GM18508 (cell line): ENCODE measurements at regions not wholly inside any gene's neighbourhood (a gene's known extent, or its start where the extent isn't known, plus 50 kb on each side); places are given as distances from the start of the nearest gene placed in this dataset.

Experiments used
- ATAC-seq: cut with Tn5 transposase; IDR thresholded peaks from one replicate; pipeline ENCODE4 v1.9.1; 2021; ENCODE audit warnings: moderate number of reproducible peaks; ENCODE audit not compliant: insufficient read depth, unreplicated experiment

DNA sequence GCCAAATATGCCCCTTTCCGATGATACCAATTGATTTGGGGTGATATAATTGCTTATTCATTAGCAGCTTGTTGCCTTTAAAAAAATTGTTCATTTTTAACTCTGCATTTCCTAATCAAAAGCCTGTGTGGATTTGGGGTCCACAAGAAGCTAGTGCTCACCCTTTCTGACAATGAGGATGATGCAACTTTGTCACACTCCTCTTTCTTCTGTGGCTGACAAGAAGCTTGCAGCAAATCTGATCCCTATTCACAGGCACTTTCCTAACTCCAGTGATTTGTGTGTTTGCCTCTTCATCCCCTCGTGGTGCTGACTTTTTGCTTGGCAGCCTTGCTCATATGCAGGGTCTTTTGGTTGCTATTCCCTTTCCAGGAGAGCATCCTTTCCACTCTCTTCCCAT is 182.7 kb upstream of the LDB2 start:
- ATAC-seq: no peak

- ATAC-seq: no peak
These were observed 178.7 kb upstream of the LDB2 start for GRCh38 chr4:17077105-17077504.

DNA sequence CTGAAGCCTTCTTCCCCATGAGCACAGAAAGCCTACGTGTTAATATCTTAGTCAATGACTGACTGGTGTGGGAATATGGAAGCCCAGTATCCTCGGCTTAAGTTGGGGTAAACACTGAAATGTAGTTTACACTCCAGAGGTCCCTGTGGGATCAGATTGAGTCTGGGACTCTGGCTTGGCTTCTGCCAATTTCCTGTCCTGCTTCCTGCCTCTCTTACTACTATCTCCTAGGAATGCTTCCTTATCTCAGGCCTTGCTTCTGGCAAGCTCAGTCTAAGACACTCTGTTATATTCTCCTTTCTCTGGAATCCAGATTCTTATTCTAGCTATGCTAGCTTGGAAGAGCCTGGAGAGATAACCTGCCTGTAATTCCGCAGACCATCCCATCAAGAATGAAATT is 174.0 kb upstream of the LDB2 start:
- no peak for ATAC-seq

- ATAC-seq: no peak
These were observed 170.4 kb upstream of the LDB2 start for GRCh38 chr4:17068891-17069290.

DNA sequence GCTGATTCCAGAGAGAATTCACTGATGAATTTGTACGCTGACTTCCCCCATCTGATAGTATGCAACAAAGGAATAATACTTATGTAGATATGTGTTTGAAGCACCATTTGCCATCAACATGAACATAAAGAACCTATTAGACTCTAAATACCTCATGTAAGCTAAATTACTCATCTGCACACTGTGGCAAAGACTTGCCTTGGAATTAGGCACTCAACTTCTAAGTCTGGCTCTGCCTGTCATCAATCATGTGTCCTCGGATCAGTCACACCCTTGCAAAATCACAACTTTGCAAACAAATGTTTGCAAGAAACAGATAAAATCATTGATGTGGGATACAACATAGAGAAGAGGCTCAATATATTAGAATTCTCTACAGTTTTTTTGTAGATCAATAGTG is 169.9 kb upstream of the LDB2 start:
- no peak for ATAC-seq

DNA sequence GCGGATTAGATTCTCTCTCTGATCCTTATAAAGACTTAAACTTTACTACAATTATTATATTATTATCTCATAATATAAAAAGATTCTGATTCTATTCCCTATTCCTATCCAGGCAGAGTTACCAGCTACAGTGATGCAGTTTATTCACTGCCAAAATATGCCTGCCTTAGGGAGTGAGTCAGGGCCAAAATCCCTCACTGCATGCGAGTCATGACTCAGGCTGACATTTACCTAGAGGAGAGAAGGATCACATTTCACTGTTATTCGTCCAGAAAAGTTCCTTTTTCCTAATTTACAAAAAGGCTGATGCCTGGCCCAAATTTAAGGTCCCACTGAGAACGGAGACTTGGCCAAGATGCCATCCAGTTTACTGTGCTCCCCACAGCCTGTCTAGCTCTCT is 168.5 kb upstream of the LDB2 start:
- no peak for ATAC-seq

DNA sequence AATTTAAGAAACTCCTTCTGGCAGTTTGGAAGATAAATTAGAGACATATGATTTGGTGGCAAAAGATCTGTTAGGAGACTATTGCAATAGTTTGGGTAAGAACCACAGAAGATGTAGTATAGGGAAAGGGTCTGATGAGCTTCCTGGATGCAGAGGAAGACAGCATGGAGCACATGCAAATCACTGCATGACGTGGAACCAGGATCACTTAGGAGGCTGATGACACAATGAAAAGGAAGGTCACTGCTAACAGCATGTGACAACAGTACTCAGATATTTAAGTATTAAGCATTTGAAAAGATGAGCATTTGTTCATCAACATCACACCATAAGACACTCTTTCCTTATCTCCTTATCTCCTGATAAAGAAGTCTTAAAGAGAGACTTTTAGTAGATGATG is 167.8 kb upstream of the LDB2 start:
- no peak for ATAC-seq

DNA sequence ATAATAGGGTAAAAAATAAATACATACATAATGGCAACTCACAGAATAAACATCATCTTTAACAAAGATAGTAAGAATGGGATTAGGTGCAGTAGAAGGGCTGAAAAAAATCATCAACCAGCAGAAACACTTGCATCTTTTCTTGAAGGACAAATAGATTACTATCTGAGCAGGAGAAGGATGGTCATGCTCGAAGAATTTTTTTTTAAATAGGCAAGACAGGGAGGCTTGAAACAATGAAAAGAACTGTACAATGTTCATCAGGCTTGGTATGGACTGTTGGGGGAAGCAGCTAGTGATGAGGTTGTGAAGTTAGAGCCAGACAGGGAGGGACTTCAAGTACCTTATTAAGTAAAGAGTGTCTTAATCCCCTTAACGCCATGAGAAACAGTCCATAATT is 167.4 kb upstream of the LDB2 start:
- no peak for ATAC-seq

- ATAC-seq: no peak
These were observed 166.5 kb upstream of the LDB2 start for GRCh38 chr4:17064959-17065358.

DNA sequence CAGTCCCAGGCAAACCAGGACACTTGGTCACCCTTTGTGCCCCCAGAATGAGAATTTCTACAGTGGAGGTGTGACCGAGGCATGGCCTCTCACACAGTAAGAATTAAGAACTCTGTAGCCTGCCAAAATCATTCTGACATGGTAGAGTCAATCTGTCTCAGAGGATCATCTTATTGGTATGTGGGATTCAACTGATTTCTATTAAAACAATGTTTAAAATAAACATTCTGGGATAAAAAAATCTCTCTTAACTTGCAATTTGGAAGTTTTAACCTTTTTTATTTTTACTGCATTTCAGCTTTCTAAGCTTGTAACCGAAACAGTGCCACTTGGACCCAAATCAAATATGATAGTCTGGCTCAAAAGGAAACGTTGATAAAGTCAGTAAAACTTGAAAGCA is 165.4 kb upstream of the LDB2 start:
- ATAC-seq: no peak

GRCh38 chr4:17060230-17060629 is 161.8 kb upstream of the LDB2 start:
- ATAC-seq: no peak

DNA sequence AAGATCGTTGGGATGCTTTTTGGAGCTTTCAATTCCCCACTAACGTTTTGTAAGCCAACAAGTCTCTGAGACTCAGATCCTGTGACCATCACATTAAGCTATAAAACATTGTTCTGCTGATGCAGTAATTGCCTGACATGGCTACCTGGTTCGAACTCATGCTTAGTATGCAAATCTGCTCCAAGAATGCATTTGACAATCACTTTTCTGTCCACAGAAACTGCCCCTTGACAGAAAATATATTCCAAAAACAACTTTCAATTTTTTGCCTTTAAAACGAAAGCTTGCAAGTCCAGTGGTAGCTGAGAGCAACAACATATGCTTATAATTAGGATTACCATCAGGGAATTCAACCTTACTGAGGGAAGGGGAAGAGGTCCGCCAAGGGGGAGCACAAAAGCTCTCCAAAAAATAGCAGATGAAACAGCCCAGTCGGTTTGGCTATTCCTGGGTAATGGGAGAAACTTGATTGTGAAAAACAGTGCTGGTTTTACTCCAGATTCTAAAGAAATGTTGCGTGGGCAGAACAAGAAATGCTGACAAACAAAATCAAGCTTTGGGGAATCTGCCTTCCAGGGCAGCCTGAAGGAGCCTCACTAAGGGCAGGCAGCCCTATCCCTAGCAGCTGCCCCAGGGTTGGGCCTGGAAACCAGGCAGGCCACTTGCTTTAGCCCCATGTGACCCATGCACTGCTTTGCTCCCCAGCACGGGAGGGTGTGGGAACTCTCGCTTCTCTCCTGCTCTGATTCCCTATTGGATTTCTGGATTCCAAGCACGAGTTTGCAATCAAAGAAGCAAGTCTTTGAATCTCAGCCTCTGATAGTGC is 160.7 kb upstream of the LDB2 start:
- ATAC-seq: no peak

DNA sequence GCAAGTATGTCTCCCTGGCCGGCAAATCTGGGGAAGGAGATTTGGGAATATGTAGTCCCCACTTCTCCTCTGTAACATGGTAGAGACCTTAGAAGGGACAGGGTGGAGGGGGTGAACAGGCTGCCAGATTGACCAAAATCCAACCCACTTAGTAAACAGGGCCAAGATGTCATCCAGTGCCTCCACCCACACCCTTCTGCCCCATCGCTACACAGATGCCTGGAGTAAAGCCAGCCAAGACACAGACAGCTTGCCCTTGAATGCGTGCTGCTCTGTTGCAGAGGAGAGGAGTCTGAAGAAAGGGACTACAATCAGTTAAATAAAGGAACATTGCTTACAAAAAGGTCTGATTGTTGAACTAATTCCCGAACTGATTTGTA is 160.1 kb upstream of the LDB2 start:
- ATAC-seq: no peak

DNA sequence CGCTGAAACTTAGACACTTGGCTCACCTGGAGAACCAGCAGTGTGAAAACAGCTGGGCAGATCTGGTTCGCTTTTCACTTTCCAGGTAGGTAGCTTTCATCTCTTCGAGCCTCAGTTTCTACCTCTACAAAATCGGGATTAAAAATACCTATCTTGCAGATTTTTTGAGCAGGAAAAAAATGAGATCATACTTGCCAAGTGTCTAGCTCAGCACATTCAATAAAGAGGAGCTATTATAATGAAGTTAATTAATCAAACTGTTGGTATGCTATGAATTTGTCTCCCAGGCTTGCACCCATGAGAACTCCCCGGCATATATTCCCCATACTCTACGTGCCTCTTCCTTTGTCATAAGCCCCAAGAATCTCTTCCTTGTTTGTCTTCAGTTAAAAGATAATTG is 158.6 kb upstream of the LDB2 start:
- no peak for ATAC-seq

GRCh38 chr4:17055788-17056187 is 157.3 kb upstream of the LDB2 start:
- no peak for ATAC-seq

DNA sequence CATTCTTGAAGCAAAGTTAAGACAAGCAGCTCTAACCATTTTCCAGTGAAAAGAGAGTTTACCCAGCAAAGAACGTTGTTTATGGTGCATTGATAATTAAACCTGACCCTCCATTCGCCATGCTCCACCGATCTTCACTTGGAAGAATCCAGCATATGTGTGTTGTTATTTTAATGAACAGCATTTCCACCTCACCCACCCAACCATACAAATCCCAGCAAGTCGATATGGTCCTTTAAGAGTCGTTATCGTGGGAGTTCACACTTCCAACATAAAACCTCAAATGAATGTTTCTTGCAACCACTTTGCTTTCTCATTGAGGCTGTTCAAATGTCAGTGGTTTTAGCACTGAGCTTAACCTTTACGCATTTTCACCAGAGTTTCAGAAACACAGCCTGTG is 147.4 kb upstream of the LDB2 start:
- no peak for ATAC-seq

DNA sequence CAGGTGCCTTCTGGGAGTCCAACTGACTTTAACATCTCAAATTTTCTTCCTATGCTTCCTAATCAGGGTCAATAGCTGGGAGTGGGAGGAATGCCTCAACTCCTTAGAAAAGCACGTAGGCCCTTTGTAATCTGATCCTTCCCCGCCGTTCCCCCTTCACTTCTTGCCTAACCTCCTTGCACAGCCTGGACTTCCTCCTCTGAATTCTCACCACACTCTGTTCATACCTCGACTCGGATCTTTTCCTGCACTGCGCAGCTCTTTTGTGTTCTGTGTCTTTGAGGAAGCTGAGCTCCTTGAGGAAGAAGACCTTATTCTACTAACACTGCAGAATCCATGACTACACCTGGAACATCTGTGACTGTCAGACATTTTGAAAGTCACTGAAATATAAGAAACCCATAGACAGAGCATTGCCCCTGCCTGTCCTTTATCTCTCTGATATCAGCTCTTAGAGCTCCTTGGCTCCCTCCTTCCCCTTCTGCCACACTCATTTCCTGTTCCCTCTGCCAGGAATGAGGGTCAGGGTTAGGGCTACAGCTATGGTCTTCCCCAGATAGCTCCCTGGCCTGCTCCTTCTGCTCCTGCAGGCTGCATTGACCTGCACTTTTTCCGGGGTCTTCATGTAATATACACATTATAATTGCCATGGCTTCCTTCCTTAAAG is 140.2 kb upstream of the LDB2 start:
- ATAC-seq: no peak

GRCh38 chr4:17033768-17034181 is 135.3 kb upstream of the LDB2 start:
- ATAC-seq: no peak

DNA sequence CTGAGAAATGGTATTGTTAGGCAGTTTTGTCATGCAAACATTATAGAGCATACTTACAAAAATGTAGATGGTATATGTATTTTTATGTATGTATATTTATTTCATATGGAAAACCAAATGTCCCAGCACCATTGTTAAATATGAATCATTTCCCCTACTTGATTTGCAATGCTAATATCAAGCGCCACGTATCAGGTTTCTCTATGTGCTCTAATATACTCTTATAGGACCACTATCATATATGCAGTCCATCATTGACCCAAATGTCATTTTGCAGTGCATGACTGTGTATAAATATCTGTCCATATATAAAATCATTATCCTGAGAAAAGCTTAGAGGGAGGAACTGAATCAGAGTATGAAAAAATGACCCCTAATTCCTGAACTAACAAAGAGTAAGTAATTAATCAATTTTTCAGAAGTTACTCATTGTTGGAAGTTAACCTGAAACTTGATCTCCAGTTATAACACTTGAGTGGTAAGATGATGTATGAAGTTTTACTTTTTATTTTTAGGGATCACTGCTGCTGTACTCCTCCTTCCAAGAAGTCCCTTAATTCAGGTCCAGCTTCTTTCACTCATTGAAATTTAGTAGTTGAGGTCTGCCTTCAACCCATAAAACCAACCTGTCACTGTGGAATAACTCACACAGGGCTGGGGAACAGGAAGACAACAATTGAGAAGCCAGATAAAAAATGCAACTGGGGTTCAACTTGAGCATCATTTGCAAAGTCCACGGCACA is 134.8 kb upstream of the LDB2 start:
- no peak for ATAC-seq

DNA sequence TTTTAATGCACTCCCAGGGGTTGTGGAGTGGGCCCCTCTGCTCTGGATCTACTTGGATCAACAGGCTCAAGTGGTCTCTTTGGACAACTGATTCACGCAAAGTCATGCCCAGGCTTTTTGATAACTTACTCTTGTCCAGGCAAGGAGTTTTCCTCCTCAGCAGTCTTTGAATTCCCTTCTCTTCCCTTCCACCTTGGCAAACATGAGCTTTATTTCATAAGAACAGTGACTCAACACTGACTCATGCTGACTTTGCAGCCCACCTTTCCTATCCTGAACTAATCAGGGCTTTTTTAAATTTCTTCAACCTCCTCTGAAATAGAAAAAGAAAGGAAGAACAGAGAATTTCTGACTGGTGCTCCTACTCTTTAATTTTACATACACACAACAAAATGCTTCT is 132.1 kb upstream of the LDB2 start:
- ATAC-seq: no peak

GRCh38 chr4:17029964-17030363 is 131.5 kb upstream of the LDB2 start:
- ATAC-seq: no peak
